ENCODE measurements at regions not wholly inside any gene's neighbourhood (a gene's known extent, or its start where the extent isn't known, plus 50 kb on each side); places are given as distances from the start of the nearest gene placed in this dataset.

DNA sequence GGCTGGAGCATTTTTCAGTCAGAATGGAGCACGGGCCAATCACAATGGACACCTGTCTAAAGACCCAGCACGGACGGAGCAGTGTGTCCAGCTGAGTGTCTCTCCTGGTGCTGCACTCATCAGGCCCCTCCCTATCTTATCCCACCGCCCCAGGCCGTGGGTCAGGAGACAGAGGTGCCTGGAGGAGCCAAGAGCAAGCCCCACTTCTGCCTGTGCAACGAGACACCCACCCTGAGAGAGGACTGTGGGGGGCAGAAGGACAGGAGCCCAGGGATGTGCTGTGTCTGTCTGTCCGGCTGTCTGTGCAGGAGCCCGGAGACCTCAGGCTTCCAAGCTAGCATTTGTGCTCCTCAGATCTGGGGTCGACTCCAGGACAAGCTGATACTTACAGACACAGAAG, 69.6 kb upstream of the SFSWAP start:
- TF ChIP-seq, protein P1, sequence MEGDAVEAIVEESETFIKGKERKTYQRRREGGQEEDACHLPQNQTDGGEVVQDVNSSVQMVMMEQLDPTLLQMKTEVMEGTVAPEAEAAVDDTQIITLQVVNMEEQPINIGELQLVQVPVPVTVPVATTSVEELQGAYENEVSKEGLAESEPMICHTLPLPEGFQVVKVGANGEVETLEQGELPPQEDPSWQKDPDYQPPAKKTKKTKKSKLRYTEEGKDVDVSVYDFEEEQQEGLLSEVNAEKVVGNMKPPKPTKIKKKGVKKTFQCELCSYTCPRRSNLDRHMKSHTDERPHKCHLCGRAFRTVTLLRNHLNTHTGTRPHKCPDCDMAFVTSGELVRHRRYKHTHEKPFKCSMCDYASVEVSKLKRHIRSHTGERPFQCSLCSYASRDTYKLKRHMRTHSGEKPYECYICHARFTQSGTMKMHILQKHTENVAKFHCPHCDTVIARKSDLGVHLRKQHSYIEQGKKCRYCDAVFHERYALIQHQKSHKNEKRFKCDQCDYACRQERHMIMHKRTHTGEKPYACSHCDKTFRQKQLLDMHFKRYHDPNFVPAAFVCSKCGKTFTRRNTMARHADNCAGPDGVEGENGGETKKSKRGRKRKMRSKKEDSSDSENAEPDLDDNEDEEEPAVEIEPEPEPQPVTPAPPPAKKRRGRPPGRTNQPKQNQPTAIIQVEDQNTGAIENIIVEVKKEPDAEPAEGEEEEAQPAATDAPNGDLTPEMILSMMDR (IDR thresholded peaks at IDR 0.05; ENCODE audit: low read length) = no peak
- no peak for TF ChIP-seq EZH2 (IDR thresholded peaks at IDR 0.05; ENCODE audit: borderline replicate concordance, low read length)

All from OCI-LY1 (cell line).